GM20000 (cell line): ENCODE measurements at regions not wholly inside any gene's neighbourhood (a gene's known extent, or its start where the extent isn't known, plus 50 kb on each side); places are given as distances from the start of the nearest gene placed in this dataset.

Experiments used
- DNase-seq: peaks from one replicate; pipeline ENCODE4 v3.0.0; 2012; ENCODE audit warnings: low spot score
- CTCF ChIP-seq: IDR thresholded peaks from 2 replicates; pipeline ENCODE4 v1.5.1; 2012; ENCODE audit warnings: mild to moderate bottlenecking, control low read depth; ENCODE audit errors: extremely low read depth, missing control alignments

DNA sequence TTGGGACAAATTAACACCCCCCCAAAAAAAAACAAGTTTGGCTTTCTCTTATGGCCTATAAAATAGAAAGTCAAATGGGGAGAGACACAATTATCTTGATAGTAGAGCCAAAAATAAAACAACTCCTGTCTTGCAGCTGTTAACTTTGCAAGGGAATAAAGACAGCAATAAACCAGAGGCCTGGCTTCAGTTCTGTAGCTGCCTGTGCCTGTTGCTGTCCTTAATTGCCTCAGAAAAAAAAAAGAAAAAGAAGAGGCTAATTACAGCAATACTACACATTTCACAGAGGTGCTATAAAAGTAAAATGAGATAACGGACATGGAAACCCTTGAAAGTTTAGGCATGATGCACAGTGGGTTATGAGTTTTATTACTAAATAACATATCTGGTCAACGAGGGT is 170.7 kb upstream of the IRX1 start:
- no peak for TF ChIP-seq CTCF
- DNase-seq = no peak

- no peak for TF ChIP-seq CTCF
- no peak for DNase-seq
Measured at GRCh38 chr5:3417376-3417943, 178.2 kb upstream of the IRX1 start.

- TF ChIP-seq CTCF = no peak
- no peak for DNase-seq
Measured at GRCh38 chr5:3414371-3414770, 181.3 kb upstream of the IRX1 start.

DNA sequence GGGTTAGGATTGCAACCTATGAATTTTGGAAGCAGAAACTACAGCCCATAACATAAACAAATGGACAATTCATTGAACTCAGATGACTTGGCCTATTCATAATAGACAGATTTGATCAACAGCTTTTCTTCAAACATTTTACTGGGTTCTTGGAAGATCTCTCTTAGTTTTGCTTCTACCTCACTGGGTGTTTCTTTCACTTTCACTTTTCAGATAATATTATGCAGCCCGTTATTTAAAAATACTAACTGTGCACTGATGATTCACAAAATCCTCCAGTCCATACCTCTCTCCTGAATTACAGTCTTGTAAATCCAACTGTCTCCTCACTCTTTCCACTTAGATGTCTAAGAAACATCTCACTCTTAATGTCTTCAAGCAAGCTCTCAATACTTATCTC is 183.5 kb upstream of the IRX1 start:
- no peak for DNase-seq
- no peak for TF ChIP-seq CTCF

DNA sequence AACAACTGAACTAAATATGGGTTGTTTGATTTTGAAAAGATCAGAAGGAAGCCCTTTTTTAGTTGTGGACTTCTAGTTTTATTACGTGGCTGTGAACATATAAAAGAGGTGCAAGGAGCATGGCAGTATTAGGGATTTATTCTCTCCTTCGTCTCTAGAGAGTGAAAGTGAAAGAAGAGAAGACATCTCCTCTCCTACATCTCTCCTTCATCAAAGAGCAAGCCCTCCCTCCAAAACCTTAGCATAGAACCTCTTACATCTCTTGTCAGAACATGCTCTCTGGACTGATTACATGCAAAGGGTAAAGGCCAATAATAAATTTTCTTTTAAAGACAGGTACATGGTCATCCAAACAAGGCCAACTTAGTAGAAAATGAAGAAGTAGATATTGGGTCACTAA is 184.3 kb upstream of the IRX1 start:
- no peak for DNase-seq
- no peak for TF ChIP-seq CTCF

GRCh38 chr5:3401635-3402034 is 194.0 kb upstream of the IRX1 start:
- DNase-seq = no peak
- TF ChIP-seq CTCF = no peak

GRCh38 chr5:3400659-3401058 is 195.0 kb upstream of the IRX1 start:
- no peak for DNase-seq
- no peak for TF ChIP-seq CTCF
